Colonic mucosa (tissue), 4 donors: ENCODE measurements at regions not wholly inside any gene's neighbourhood (a gene's known extent, or its start where the extent isn't known, plus 50 kb on each side); places are given as distances from the start of the nearest gene placed in this dataset.

Experiments used
- DNase-seq: peaks from one replicate; pipeline ENCODE4 v3.0.0-alpha.2; 2020
- H3K27ac ChIP-seq: fragments of 200-600 bp; one replicate; pipeline ENCODE4 v1.8.0; 2021
- H3K27me3 ChIP-seq: fragments of 200-600 bp; one replicate; pipeline ENCODE4 v1.8.0; 2021
- H3K36me3 ChIP-seq: fragments of 200-600 bp; one replicate; pipeline ENCODE4 v1.8.0; 2021
- H3K4me1 ChIP-seq: fragments of 200-600 bp; one replicate; pipeline ENCODE4 v1.8.0; 2021; ENCODE audit warnings: mild to moderate bottlenecking
- H3K4me3 ChIP-seq: fragments of 200-600 bp; one replicate; pipeline ENCODE4 v1.8.0; 2021
- H3K9ac ChIP-seq, 2 donors: one replicate each; pipeline ENCODE4 v1.7.0; 2013; ENCODE audit warnings: control low read depth in 2 of 2, low read depth in 2 of 2, low read length in 2 of 2
- H3K9me3 ChIP-seq: fragments of 200-600 bp; one replicate; pipeline ENCODE4 v1.8.0; 2021
- intact Hi-C: fragments of 100-400 bp; cut with DNase I; formaldehyde crosslinking; loops from one replicate; pipeline ENCODE4 v1.14.1; 2022
- TF ChIP-seq, protein P1 (sequence below): fragments of 200-600 bp; IDR thresholded peaks from one replicate; pipeline ENCODE4 v1.8.0; 2022; ENCODE audit warnings: antibody characterized with exemption, mild to moderate bottlenecking
- donor health status: healthy.
- donor health status: DM: no; HTN: no; CAD: no.
- donor health status: DM: no; HTN: no; CAD: no.

- Histone ChIP-seq H3K9ac (no peak overlapping the region), H3K4me3 (no peak overlapping the region), H3K9me3 (no peaks in the 10 kb centered on the region), H3K36me3 (no peaks in the 10 kb centered on the region), H3K27ac (no peak overlapping the region), H3K4me1 (no peaks in the 10 kb centered on the region), H3K27me3 (no peaks in the 10 kb centered on the region)
- DNase-seq = no peak
- TF ChIP-seq, protein P1, sequence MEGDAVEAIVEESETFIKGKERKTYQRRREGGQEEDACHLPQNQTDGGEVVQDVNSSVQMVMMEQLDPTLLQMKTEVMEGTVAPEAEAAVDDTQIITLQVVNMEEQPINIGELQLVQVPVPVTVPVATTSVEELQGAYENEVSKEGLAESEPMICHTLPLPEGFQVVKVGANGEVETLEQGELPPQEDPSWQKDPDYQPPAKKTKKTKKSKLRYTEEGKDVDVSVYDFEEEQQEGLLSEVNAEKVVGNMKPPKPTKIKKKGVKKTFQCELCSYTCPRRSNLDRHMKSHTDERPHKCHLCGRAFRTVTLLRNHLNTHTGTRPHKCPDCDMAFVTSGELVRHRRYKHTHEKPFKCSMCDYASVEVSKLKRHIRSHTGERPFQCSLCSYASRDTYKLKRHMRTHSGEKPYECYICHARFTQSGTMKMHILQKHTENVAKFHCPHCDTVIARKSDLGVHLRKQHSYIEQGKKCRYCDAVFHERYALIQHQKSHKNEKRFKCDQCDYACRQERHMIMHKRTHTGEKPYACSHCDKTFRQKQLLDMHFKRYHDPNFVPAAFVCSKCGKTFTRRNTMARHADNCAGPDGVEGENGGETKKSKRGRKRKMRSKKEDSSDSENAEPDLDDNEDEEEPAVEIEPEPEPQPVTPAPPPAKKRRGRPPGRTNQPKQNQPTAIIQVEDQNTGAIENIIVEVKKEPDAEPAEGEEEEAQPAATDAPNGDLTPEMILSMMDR = no peak
- intact Hi-C loops = no loop called here
Measured at GRCh38 chr2:129274038-129274415, 705.4 kb upstream of the RAB6C start.

GRCh38 chr2:129274918-129275317 lies 704.5 kb upstream of the RAB6C start:
- Histone ChIP-seq H3K9me3 (no peaks in the 10 kb centered on the region), H3K9ac (no peak overlapping the region), H3K27me3 (no peaks in the 10 kb centered on the region), H3K4me3 (no peak overlapping the region), H3K36me3 (no peaks in the 10 kb centered on the region), H3K27ac (no peak overlapping the region), H3K4me1 (no peaks in the 10 kb centered on the region)
- no peak for DNase-seq
- TF ChIP-seq, protein P1 = no peak
- intact Hi-C loops = no loop called here

DNA sequence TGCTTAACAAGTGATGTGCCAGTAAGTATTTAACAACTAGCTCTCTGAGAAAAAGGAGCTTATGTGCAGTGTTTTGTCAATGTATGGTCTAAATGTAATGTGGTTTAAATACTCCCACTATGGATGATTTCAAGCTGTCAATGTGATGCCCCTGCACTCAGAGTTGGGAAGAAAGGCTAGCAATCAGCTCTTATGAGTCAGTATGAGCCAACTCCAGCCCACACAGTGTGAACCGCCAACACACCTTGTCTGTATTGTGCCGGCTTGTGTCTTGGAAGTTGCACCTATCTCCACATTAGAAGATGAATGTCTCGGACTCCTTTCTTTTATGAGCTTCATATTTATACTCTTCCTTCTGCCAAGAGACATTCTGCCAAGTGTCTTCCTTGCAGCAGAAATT lies 703.8 kb upstream of the RAB6C start:
- Histone ChIP-seq H3K27ac (no peak overlapping the region), H3K4me3 (no peak overlapping the region), H3K27me3 (no peaks in the 10 kb centered on the region), H3K4me1 (no peaks in the 10 kb centered on the region), H3K36me3 (no peaks in the 10 kb centered on the region), H3K9me3 (no peaks in the 10 kb centered on the region), H3K9ac (no peak overlapping the region)
- TF ChIP-seq, protein P1 = no peak
- intact Hi-C loops = no loop called here
- DNase-seq = no peak

GRCh38 chr2:129276978-129277584 lies 702.4 kb upstream of the RAB6C start:
- intact Hi-C loops = no loop called here
- no peaks in the 10 kb centered on the region for H3K4me1 ChIP-seq
- H3K27ac ChIP-seq = no peak overlapping the region
- H3K9ac ChIP-seq = no peak overlapping the region
- TF ChIP-seq, protein P1 = no peak
- H3K27me3 ChIP-seq = no peaks in the 10 kb centered on the region
- no peaks in the 10 kb centered on the region for H3K36me3 ChIP-seq
- no peak for DNase-seq
- H3K4me3 ChIP-seq = no peak overlapping the region
- no peaks in the 10 kb centered on the region for H3K9me3 ChIP-seq

DNA sequence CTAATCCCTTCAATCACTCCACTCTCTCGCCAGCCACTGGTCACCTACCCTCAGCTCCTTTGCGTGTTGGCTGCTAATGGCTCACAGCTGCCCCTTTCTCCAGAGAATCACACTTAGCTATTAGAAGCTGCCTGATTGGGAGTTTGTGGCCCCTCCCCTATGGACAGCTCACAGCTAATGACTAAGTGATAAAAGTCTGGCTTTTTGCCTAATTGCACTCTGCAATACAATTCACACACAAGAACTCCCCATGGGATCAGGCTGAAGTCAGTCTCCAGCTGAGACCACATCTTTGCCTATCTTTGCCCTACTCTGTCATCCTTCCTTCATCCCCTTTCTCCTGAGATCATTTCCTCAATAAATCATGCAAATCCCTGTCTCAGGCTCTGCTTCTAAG lies 701.9 kb upstream of the RAB6C start:
- Histone ChIP-seq H3K4me1 (no peaks in the 10 kb centered on the region), H3K4me3 (no peak overlapping the region), H3K9ac (no peak overlapping the region), H3K27me3 (no peaks in the 10 kb centered on the region), H3K27ac (no peak overlapping the region), H3K36me3 (no peaks in the 10 kb centered on the region), H3K9me3 (no peaks in the 10 kb centered on the region)
- no peak for DNase-seq
- TF ChIP-seq, protein P1 = no peak
- intact Hi-C loops = no loop called here
